Ascending aorta (tissue), 2 donors: ENCODE measurements at regions not wholly inside any gene's neighbourhood (a gene's known extent, or its start where the extent isn't known, plus 50 kb on each side); places are given as distances from the start of the nearest gene placed in this dataset.

Source experiments
- DNase-seq, 2 donors: peaks; one replicate each; pipeline ENCODE4 v3.0.0-alpha.2; 2019; ENCODE audit warnings: low spot score in 2 of 2
- H3K27ac ChIP-seq, 2 donors: fragments of 200-600 bp; sonication (generic); one replicate each; pipeline ENCODE4 v1.5.1; 2016 to 2017; ENCODE audit warnings: mild to moderate bottlenecking in 1 of 2
- H3K27me3 ChIP-seq: fragments of 200-600 bp; sonication (generic); one replicate; pipeline ENCODE4 v1.5.1; 2017
- H3K36me3 ChIP-seq, 2 donors: fragments of 200-600 bp; sonication (generic); one replicate each; pipeline ENCODE4 v1.5.1; 2016
- H3K4me1 ChIP-seq, 2 donors: fragments of 200-600 bp; sonication (generic); one replicate each; pipeline ENCODE4 v1.5.1; 2016 to 2017; ENCODE audit warnings: mild to moderate bottlenecking in 1 of 2
- H3K4me3 ChIP-seq, 2 donors: fragments of 200-600 bp; sonication (generic); one replicate each; pipeline ENCODE4 v1.5.1; 2016 to 2017; ENCODE audit warnings: mild to moderate bottlenecking in 1 of 2
- H3K9me3 ChIP-seq, 2 donors: fragments of 200-600 bp; sonication (generic); one replicate each; pipeline ENCODE4 v1.5.1; 2016
- intact Hi-C: fragments of 100-400 bp; cut with DNase I; formaldehyde crosslinking; loops from one replicate; pipeline ENCODE4 v1.15.1; 2023
- TF ChIP-seq, protein P1 (sequence below), 3 experiments: fragments of 200-600 bp in 2 of 3; fragments of 450-650 bp in 1 of 3; sonication (generic) in 2 of 3; IDR thresholded peaks; one replicate each; pipeline ENCODE4 v1.5.1; 2016 to 2019; ENCODE audit warnings: antibody characterized with exemption in 3 of 3, mild to moderate bottlenecking in 1 of 3, moderate library complexity in 1 of 3

GRCh38 chr11:133679896-133680295 is 147.6 kb upstream of the OPCML start:
- H3K36me3 ChIP-seq, result no peaks in the 10 kb centered on the region
- DNase-seq, result no peak
- no peaks in the 10 kb centered on the region for H3K4me1 ChIP-seq
- H3K4me3 ChIP-seq, result no peak overlapping the region
- intact Hi-C loops, result no loop called here
- TF ChIP-seq, protein P1, sequence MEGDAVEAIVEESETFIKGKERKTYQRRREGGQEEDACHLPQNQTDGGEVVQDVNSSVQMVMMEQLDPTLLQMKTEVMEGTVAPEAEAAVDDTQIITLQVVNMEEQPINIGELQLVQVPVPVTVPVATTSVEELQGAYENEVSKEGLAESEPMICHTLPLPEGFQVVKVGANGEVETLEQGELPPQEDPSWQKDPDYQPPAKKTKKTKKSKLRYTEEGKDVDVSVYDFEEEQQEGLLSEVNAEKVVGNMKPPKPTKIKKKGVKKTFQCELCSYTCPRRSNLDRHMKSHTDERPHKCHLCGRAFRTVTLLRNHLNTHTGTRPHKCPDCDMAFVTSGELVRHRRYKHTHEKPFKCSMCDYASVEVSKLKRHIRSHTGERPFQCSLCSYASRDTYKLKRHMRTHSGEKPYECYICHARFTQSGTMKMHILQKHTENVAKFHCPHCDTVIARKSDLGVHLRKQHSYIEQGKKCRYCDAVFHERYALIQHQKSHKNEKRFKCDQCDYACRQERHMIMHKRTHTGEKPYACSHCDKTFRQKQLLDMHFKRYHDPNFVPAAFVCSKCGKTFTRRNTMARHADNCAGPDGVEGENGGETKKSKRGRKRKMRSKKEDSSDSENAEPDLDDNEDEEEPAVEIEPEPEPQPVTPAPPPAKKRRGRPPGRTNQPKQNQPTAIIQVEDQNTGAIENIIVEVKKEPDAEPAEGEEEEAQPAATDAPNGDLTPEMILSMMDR (IDR thresholded peaks at IDR 0.05), result no peak
- no peak overlapping the region for H3K27ac ChIP-seq
- no peaks in the 10 kb centered on the region for H3K9me3 ChIP-seq
- H3K27me3 ChIP-seq, result no peaks in the 10 kb centered on the region

- TF ChIP-seq, protein P1 (IDR thresholded peaks at IDR 0.05), result no peak
- intact Hi-C loops, result no loop called here
- Histone ChIP-seq H3K36me3 (no peaks in the 10 kb centered on the region), H3K4me1 (no peaks in the 10 kb centered on the region), H3K27me3 (no peaks in the 10 kb centered on the region), H3K4me3 (no peak overlapping the region), H3K27ac (no peak overlapping the region), H3K9me3 (no peaks in the 10 kb centered on the region)
- no peak for DNase-seq
These were observed 145.9 kb upstream of the OPCML start for GRCh38 chr11:133678191-133678590.

- Histone ChIP-seq H3K36me3 (no peaks in the 10 kb centered on the region), H3K27ac (no peak overlapping the region), H3K4me3 (no peak overlapping the region), H3K4me1 (no peaks in the 10 kb centered on the region), H3K27me3 (no peaks in the 10 kb centered on the region), H3K9me3 (no peaks in the 10 kb centered on the region)
- TF ChIP-seq, protein P1 (IDR thresholded peaks at IDR 0.05), result no peak
- intact Hi-C loops, result no loop called here
- DNase-seq, result no peak
These were observed 145.1 kb upstream of the OPCML start for GRCh38 chr11:133677387-133677786.

DNA sequence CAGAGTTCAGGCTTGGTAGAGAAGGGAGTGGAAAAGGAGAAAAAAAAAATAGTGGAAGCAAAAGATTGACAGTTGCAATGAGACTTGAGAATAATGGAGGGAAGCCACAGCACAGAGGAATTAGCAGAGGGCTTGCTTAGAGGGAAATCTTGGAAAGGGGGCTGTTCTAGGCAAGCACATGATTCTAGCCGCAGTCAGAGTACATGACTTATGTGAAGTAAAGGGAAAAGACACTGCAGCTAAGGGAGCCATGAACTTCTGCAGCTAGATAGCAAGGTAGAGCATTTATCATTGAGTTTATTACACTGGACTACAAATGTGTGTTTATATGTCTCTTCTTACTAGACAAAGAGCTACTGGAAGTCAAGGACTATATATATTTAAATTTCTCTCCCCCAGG is 144.0 kb upstream of the OPCML start:
- no peaks in the 10 kb centered on the region for H3K27me3 ChIP-seq
- no peaks in the 10 kb centered on the region for H3K36me3 ChIP-seq
- no peak overlapping the region for H3K27ac ChIP-seq
- no peak for DNase-seq
- no peaks in the 10 kb centered on the region for H3K4me1 ChIP-seq
- intact Hi-C loops, result no loop called here
- TF ChIP-seq, protein P1 (IDR thresholded peaks at IDR 0.05), result no peak
- no peak overlapping the region for H3K4me3 ChIP-seq
- no peaks in the 10 kb centered on the region for H3K9me3 ChIP-seq

DNA sequence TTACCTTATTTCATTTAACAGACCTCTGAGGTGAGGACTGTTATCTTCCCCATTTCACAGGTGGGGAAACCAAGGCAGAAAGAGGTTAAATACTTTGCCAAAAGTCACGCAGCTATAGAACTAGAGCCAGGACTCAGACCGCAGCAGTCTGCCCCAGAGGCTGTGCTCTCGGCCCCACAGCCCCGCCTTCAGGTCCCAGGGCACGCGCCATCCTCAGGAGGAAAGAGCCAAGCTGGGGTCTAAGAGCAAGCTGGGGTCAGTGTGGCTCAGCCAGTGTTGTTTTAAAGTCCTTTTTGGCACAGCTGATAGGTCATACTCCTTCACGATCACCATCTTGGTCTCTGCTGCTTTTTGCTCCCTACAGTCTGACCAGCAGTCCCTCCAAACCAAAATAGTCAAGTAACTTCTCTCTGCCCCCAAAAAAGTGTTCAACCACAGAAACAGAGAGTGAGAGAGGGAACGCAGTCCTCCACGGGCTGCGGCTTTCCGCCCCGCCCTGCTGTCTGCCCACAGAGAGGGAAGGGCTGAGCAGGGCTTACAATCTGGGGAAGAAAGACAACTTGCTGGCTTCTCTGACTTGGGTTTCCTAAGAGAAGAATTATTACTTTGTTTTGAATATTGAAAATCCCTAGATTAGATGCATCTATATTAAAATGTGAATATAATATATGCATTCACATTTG is 137.2 kb upstream of the OPCML start:
- Histone ChIP-seq H3K4me1 (no peaks in the 10 kb centered on the region), H3K36me3 (no peaks in the 10 kb centered on the region), H3K9me3 (no peaks in the 10 kb centered on the region), H3K4me3 (no peak overlapping the region), H3K27me3 (no peaks in the 10 kb centered on the region), H3K27ac (no peak overlapping the region)
- intact Hi-C loops, result no loop called here
- no peak for DNase-seq
- TF ChIP-seq, protein P1 (IDR thresholded peaks at IDR 0.05), result no peak
